NB4 (cell line): ENCODE measurements at regions not wholly inside any gene's neighbourhood (a gene's known extent, or its start where the extent isn't known, plus 50 kb on each side); places are given as distances from the start of the nearest gene placed in this dataset.
A peak's percentile ranks its signal among the peaks of the same experiment; 100 is the strongest.
"Not testable (repeated sequence)": the region's sequence is repeated elsewhere in the genome, so short reads cannot be mapped to it uniquely, and the experiment has no call there.

ENCODE experiments used
- DNase-seq: peaks from one replicate; pipeline ENCODE4 v3.0.0; 2010; ENCODE audit warnings: low read depth
- H3K4me3 ChIP-seq: one replicate; pipeline ENCODE4 v1.5.1; 2011; ENCODE audit warnings: mild to moderate bottlenecking, low read depth, low read length, moderate library complexity
- CTCF ChIP-seq: IDR thresholded peaks from one replicate; pipeline ENCODE4 v1.5.1; 2012; ENCODE audit warnings: low read depth, low read length
- MAX ChIP-seq: IDR thresholded peaks from 2 replicates; pipeline ENCODE4 v1.6.1; 2011; ENCODE audit warnings: low read depth, low read length
- MYC ChIP-seq: IDR thresholded peaks from 2 replicates; pipeline ENCODE4 v1.6.1; 2011; ENCODE audit warnings: low read depth, low read length
- POLR2A ChIP-seq: IDR thresholded peaks from 2 replicates; pipeline ENCODE4 v1.6.1; 2011; ENCODE audit warnings: mild to moderate bottlenecking; ENCODE audit not compliant: insufficient read length; ENCODE audit errors: extremely low read depth

GRCh38 chr12:124471828-124472227, 95.6 kb downstream of the NCOR2 start:
- TF ChIP-seq POLR2A, result no peak
- TF ChIP-seq MYC, result no peak
- no peak for TF ChIP-seq MAX
- TF ChIP-seq CTCF, result no peak
- no peak for DNase-seq
- no peak overlapping the region for H3K4me3 ChIP-seq

DNA sequence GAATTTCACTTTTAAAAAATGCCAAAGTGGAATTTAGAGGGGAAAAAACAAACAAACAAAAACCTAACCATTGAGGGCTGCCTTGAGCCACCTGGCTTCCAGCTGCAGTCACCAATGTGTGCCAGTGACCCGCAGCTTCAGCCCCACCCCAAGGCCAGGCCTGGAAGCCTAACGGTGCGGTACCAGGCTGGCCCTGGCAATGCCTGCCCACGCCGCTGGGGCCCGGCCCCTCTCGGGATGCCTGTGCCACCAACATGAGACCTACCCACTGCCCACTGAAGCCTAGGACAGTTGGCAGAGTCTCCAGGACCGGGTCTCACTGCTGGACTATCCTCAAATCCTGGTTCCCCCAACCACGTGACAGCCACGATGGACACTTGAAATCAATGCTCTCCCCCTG, 96.6 kb downstream of the NCOR2 start:
- no peak for DNase-seq
- H3K4me3 ChIP-seq, result no peak overlapping the region
- TF ChIP-seq MYC (no peak), POLR2A (no peak), MAX (no peak), CTCF (no peak)

GRCh38 chr12:124470139-124470538, 97.3 kb downstream of the NCOR2 start:
- no peak for DNase-seq
- TF ChIP-seq MYC, result no peak
- no peak for TF ChIP-seq CTCF
- no peak for TF ChIP-seq MAX
- TF ChIP-seq POLR2A, result no peak
- no peak overlapping the region for H3K4me3 ChIP-seq

GRCh38 chr12:124469193-124469888, 98.1 kb downstream of the NCOR2 start:
- TF ChIP-seq POLR2A (no peak), CTCF (peak; percentile 87)
- no peak overlapping the region for H3K4me3 ChIP-seq
- peak; percentile 75 for DNase-seq

- H3K4me3 ChIP-seq, DNase-seq: not testable (repeated sequence)
Observed at GRCh38 chr12:124467549-124467948, 99.9 kb downstream of the NCOR2 start.

GRCh38 chr12:124466216-124467128, 100.9 kb downstream of the NCOR2 start:
- H3K4me3 ChIP-seq, result peak overlapping the region; percentile 12
- no peak for TF ChIP-seq POLR2A
- TF ChIP-seq MAX, result peak; percentile 78; the same call in 1 of the 2 replicates
- peak; percentile 42 for TF ChIP-seq CTCF
- peak; percentile 80 for TF ChIP-seq MYC

More at GRCh38 chr12:124466216-124467128, 100.9 kb downstream of the NCOR2 start:
- peak; percentile 100 for DNase-seq
